ENCODE measurements at regions not wholly inside any gene's neighbourhood (a gene's known extent, or its start where the extent isn't known, plus 50 kb on each side); places are given as distances from the start of the nearest gene placed in this dataset.

DNA sequence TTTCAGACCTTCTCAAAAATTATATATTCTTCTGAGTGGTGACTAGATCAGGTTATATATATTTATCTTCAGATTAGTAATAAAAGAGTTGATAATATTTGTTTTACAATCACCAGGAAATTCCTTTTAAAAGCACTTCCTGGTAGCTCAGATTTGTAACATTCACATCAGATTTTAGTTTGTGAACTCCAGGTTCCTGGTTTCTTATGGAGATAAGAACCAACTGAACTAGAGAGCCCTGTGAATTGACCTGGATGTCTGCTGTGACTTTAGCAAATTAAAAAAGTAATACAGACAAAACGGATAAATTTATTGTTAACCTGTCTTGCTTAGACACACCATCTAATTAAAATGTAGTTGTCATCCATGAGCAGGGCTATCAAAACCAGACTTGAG is 868.7 kb downstream of the BCL11A start:
- in situ Hi-C loops (cut with HindIII; ENCODE audit: low pct_unique_long_range_greater_than_20kb, low sequenced_read_pairs) = no loop called here
- H3K9me3 ChIP-seq (ENCODE audit: control insufficient read depth, insufficient read depth, low read depth, low read length) = no peaks in the 10 kb centered on the region

DNA sequence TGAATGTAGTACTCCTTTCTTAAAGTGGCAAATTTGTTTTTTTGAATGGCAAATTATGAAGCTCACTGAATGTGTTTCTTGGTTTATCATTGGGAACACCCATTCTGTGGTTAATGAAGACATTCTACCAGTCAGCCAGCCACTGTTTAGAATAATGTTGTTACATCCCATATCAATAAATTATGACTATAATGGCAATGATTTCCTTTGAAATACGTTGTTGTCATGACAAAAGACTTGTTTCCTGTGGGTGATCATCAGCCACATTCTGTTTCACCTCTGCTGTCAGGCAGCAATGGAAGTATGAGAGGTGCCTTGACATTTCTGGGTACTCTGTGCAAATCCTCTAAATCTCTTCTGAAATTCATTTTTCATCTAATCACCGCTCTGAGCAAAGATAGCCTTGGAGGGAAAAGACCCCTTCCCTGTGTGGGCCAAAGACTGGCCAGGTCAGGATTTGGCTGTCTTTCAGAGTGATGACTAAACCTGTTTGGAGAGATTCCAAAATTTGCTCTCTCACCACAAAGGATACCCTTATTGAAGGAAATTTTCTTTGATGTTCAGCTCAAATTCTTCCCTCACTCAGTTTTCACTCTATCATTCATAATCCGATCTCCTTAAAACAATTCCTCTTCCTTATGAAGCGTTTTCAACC is 869.2 kb downstream of the BCL11A start:
- no peak for TF ChIP-seq TCF7L2 (IDR thresholded peaks at IDR 0.05; ENCODE audit: low read depth, low read length)
- TF ChIP-seq, protein P1, sequence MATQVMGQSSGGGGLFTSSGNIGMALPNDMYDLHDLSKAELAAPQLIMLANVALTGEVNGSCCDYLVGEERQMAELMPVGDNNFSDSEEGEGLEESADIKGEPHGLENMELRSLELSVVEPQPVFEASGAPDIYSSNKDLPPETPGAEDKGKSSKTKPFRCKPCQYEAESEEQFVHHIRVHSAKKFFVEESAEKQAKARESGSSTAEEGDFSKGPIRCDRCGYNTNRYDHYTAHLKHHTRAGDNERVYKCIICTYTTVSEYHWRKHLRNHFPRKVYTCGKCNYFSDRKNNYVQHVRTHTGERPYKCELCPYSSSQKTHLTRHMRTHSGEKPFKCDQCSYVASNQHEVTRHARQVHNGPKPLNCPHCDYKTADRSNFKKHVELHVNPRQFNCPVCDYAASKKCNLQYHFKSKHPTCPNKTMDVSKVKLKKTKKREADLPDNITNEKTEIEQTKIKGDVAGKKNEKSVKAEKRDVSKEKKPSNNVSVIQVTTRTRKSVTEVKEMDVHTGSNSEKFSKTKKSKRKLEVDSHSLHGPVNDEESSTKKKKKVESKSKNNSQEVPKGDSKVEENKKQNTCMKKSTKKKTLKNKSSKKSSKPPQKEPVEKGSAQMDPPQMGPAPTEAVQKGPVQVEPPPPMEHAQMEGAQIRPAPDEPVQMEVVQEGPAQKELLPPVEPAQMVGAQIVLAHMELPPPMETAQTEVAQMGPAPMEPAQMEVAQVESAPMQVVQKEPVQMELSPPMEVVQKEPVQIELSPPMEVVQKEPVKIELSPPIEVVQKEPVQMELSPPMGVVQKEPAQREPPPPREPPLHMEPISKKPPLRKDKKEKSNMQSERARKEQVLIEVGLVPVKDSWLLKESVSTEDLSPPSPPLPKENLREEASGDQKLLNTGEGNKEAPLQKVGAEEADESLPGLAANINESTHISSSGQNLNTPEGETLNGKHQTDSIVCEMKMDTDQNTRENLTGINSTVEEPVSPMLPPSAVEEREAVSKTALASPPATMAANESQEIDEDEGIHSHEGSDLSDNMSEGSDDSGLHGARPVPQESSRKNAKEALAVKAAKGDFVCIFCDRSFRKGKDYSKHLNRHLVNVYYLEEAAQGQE (IDR thresholded peaks at IDR 0.05; ENCODE audit: insufficient read depth in 1 of 2, low read depth in 2 of 2, low read length in 1 of 2) = no peak
- no peak for TF ChIP-seq SIN3A (IDR thresholded peaks at IDR 0.05; ENCODE audit: borderline replicate concordance, insufficient read depth, low read depth, low read length)
- no peak for TF ChIP-seq POLR2AphosphoS5 (IDR thresholded peaks at IDR 0.05; ENCODE audit: low read depth, low read length)
- TF ChIP-seq CTCF (IDR thresholded peaks at IDR 0.05) = no peak
- BruUV-seq (replicated peaks) = no TSS peak

More for the DNA sequence above, 868.7 kb downstream of the BCL11A start:
- no peak overlapping the region for H3K27ac ChIP-seq (ENCODE audit: low read length)
- no peak for TF ChIP-seq POLR2AphosphoS5 (IDR thresholded peaks at IDR 0.05; ENCODE audit: low read depth, low read length)
- TF ChIP-seq TCF7L2 (IDR thresholded peaks at IDR 0.05; ENCODE audit: low read depth, low read length) = no peak
- DNase-seq (ENCODE audit: low read depth, low spot score) = no peak
- POLR2A ChIA-PET = no interaction called here
- H3K27me3 ChIP-seq (ENCODE audit: control insufficient read depth, insufficient read depth, low read length) = no peaks in the 10 kb centered on the region
- no peaks in the 10 kb centered on the region for H3K36me3 ChIP-seq (ENCODE audit: control insufficient read depth, insufficient read depth, low read length)
- no peaks in the 10 kb centered on the region for H3K4me1 ChIP-seq (ENCODE audit: control insufficient read depth, insufficient read depth, low read length)
- H3K4me3 ChIP-seq (ENCODE audit: low read depth in 2 of 2, low read length in 2 of 2) = no peak overlapping the region
- no TSS peak for BruUV-seq (replicated peaks)
- intact Hi-C loops (cut with micrococcal nuclease; ENCODE audit: unreplicated experiment) = no loop called here
- ATAC-seq = no peak
- CTCF ChIA-PET = no interaction called here

DNA sequence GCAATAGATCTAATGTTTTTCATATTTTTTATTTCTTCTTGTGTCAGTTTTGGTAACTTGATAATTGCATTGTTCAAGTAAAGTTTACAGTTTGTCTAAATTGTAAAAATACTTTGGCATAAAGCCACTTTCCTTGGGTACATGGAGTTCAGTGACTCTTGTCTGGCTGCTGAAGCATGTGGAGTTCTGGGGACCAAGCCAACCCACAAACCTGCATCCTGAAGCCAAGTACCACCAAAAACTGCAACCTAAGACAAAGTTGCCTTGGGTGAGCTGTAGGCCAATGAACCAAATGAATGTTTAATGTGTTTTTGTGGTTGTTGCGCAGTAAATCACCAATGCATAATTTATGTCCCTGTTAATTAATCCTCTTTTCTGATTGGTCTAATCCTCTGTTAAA is 872.6 kb downstream of the BCL11A start:
- H3K4me1 ChIP-seq (ENCODE audit: control insufficient read depth, insufficient read depth, low read length) = no peaks in the 10 kb centered on the region
- no peak overlapping the region for H3K4me3 ChIP-seq (ENCODE audit: low read depth in 2 of 2, low read length in 2 of 2)
- intact Hi-C loops (cut with micrococcal nuclease; ENCODE audit: unreplicated experiment) = no loop called here
- H3K36me3 ChIP-seq (ENCODE audit: control insufficient read depth, insufficient read depth, low read length) = no peaks in the 10 kb centered on the region
- no peaks in the 10 kb centered on the region for H3K9me3 ChIP-seq (ENCODE audit: control insufficient read depth, insufficient read depth, low read depth, low read length)
- in situ Hi-C loops (cut with HindIII; ENCODE audit: low pct_unique_long_range_greater_than_20kb, low sequenced_read_pairs) = no loop called here
- CTCF ChIA-PET = no interaction called here
- POLR2A ChIA-PET = no interaction called here
- H3K27me3 ChIP-seq (ENCODE audit: control insufficient read depth, insufficient read depth, low read length) = no peaks in the 10 kb centered on the region
- TF ChIP-seq SIN3A (IDR thresholded peaks at IDR 0.05; ENCODE audit: borderline replicate concordance, insufficient read depth, low read depth, low read length) (no peak), POLR2AphosphoS5 (IDR thresholded peaks at IDR 0.05; ENCODE audit: low read depth, low read length) (no peak), TCF7L2 (IDR thresholded peaks at IDR 0.05; ENCODE audit: low read depth, low read length) (no peak), CTCF (IDR thresholded peaks at IDR 0.05) (no peak)
- TF ChIP-seq, protein P1 (IDR thresholded peaks at IDR 0.05; ENCODE audit: insufficient read depth in 1 of 2, low read depth in 2 of 2, low read length in 1 of 2) = no peak
- BruUV-seq (replicated peaks) = no TSS peak
- no peak overlapping the region for H3K27ac ChIP-seq (ENCODE audit: low read length)
- DNase-seq (ENCODE audit: low read depth, low spot score) (no peak), ATAC-seq (no peak)

More for the DNA sequence above, 869.2 kb downstream of the BCL11A start:
- ChIA-PET CTCF (no interaction called here), POLR2A (no interaction called here)
- no peak overlapping the region for H3K4me3 ChIP-seq (ENCODE audit: low read depth in 2 of 2, low read length in 2 of 2)
- H3K27ac ChIP-seq (ENCODE audit: low read length) = no peak overlapping the region
- intact Hi-C loops (cut with micrococcal nuclease; ENCODE audit: unreplicated experiment) (no loop called here), in situ Hi-C loops (cut with HindIII; ENCODE audit: low pct_unique_long_range_greater_than_20kb, low sequenced_read_pairs) (no loop called here)
- DNase-seq (ENCODE audit: low read depth, low spot score) (no peak), ATAC-seq (no peak)
- H3K27me3 ChIP-seq (ENCODE audit: control insufficient read depth, insufficient read depth, low read length) = no peaks in the 10 kb centered on the region
- no peaks in the 10 kb centered on the region for H3K9me3 ChIP-seq (ENCODE audit: control insufficient read depth, insufficient read depth, low read depth, low read length)
- H3K4me1 ChIP-seq (ENCODE audit: control insufficient read depth, insufficient read depth, low read length) = no peaks in the 10 kb centered on the region
- H3K36me3 ChIP-seq (ENCODE audit: control insufficient read depth, insufficient read depth, low read length) = no peaks in the 10 kb centered on the region
